ENCODE measurements at regions not wholly inside any gene's neighbourhood (a gene's known extent, or its start where the extent isn't known, plus 50 kb on each side); places are given as distances from the start of the nearest gene placed in this dataset.

DNA sequence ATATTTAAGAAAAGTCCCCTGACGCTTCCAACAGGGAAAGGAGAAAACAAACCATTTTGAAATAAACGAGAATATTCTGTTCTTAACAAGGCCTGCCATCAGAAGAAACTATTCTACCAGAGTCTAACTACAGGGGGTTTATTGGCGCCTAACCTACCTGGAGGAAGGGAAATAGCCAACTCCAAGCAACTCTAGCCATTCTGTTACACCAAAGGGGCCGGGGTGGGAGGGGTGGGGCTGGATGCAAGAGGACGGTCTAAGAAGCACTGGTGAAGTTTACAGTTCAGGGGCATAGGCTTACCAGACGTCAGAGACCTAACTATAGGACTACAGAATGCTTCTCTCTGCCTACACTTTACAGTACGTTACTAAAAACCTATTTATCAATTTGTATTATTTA lies 60.5 kb upstream of the GALNT5 start:
- TF ChIP-seq TEAD4 (IDR thresholded peaks at IDR 0.05), result no peak
- TF ChIP-seq EGR1 (IDR thresholded peaks at IDR 0.05), result no peak
- TF ChIP-seq, protein P1, sequence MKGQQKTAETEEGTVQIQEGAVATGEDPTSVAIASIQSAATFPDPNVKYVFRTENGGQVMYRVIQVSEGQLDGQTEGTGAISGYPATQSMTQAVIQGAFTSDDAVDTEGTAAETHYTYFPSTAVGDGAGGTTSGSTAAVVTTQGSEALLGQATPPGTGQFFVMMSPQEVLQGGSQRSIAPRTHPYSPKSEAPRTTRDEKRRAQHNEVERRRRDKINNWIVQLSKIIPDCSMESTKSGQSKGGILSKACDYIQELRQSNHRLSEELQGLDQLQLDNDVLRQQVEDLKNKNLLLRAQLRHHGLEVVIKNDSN (IDR thresholded peaks at IDR 0.05), result no peak
- no peak for TF ChIP-seq CEBPB (IDR thresholded peaks at IDR 0.05)
- no peak for TF ChIP-seq YY1 (IDR thresholded peaks at IDR 0.05; ENCODE audit: low read depth)
- no peak for TF ChIP-seq NFIC (IDR thresholded peaks at IDR 0.05)
- no peak for TF ChIP-seq ZBTB7A (IDR thresholded peaks at IDR 0.05; ENCODE audit: low read depth)
- no peak for TF ChIP-seq RAD21 (IDR thresholded peaks at IDR 0.05; ENCODE audit: low read depth)
- no peak for TF ChIP-seq FOXM1 (IDR thresholded peaks at IDR 0.05; ENCODE audit: borderline replicate concordance, low read depth)
- no peak for TF ChIP-seq TAF1 (IDR thresholded peaks at IDR 0.05; ENCODE audit: low read depth)
- no peak for TF ChIP-seq CREB1 (IDR thresholded peaks at IDR 0.05; ENCODE audit: low read depth)

DNA sequence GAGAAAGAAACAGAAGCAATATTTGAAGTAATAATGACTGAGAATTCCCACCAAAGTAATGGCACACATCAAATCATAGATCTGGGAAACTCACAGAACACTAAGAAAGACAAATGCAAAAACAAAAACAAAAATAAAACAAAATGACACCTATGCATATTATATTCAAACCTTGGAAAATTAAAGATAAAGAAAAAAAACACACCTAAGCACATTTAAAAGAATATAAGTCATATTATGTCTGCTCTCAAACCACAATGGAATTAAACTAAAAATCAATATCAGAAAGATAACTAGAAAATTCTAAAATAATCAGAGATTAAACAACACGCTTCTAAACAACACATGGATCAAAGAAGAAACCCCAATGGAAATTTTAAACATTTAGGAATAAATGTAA lies 59.7 kb upstream of the GALNT5 start:
- no peak for TF ChIP-seq CEBPB (IDR thresholded peaks at IDR 0.05)
- no peak for TF ChIP-seq YY1 (IDR thresholded peaks at IDR 0.05; ENCODE audit: low read depth)
- TF ChIP-seq NFIC (IDR thresholded peaks at IDR 0.05), result no peak
- TF ChIP-seq, protein P2, sequence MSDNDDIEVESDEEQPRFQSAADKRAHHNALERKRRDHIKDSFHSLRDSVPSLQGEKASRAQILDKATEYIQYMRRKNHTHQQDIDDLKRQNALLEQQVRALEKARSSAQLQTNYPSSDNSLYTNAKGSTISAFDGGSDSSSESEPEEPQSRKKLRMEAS (IDR thresholded peaks at IDR 0.05), result no peak
- TF ChIP-seq TAF1 (IDR thresholded peaks at IDR 0.05; ENCODE audit: low read depth), result no peak
- TF ChIP-seq, protein P1 (IDR thresholded peaks at IDR 0.05), result no peak
- no peak for TF ChIP-seq FOXM1 (IDR thresholded peaks at IDR 0.05; ENCODE audit: borderline replicate concordance, low read depth)
- TF ChIP-seq CREB1 (IDR thresholded peaks at IDR 0.05; ENCODE audit: low read depth), result no peak
- TF ChIP-seq RAD21 (IDR thresholded peaks at IDR 0.05; ENCODE audit: low read depth), result no peak
- no peak for TF ChIP-seq TCF12 (IDR thresholded peaks at IDR 0.05; ENCODE audit: low read depth)
- TF ChIP-seq, protein P3, sequence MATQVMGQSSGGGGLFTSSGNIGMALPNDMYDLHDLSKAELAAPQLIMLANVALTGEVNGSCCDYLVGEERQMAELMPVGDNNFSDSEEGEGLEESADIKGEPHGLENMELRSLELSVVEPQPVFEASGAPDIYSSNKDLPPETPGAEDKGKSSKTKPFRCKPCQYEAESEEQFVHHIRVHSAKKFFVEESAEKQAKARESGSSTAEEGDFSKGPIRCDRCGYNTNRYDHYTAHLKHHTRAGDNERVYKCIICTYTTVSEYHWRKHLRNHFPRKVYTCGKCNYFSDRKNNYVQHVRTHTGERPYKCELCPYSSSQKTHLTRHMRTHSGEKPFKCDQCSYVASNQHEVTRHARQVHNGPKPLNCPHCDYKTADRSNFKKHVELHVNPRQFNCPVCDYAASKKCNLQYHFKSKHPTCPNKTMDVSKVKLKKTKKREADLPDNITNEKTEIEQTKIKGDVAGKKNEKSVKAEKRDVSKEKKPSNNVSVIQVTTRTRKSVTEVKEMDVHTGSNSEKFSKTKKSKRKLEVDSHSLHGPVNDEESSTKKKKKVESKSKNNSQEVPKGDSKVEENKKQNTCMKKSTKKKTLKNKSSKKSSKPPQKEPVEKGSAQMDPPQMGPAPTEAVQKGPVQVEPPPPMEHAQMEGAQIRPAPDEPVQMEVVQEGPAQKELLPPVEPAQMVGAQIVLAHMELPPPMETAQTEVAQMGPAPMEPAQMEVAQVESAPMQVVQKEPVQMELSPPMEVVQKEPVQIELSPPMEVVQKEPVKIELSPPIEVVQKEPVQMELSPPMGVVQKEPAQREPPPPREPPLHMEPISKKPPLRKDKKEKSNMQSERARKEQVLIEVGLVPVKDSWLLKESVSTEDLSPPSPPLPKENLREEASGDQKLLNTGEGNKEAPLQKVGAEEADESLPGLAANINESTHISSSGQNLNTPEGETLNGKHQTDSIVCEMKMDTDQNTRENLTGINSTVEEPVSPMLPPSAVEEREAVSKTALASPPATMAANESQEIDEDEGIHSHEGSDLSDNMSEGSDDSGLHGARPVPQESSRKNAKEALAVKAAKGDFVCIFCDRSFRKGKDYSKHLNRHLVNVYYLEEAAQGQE (IDR thresholded peaks at IDR 0.05; ENCODE audit: low read depth), result no peak
- no peak for TF ChIP-seq TEAD4 (IDR thresholded peaks at IDR 0.05)

DNA sequence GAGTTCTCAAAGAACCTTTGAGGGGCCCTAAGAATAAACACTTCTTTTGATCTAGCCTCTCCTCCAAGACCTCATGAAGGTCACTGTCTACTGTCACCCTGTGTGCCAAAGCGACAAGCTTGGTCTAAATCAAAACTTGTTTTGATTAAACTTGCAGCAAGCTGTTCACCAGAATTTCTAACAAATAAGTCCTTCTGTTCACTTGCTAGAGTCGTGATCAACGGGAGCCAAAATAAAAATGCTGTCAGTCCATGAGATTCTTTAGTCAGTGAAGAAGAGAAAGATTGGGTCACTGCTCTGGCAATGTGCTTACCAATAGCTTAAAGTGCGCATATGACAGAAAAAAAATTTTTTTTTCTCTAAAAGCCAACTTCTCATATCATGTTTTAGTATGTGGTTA lies 53.9 kb upstream of the GALNT5 start:
- TF ChIP-seq RAD21 (IDR thresholded peaks at IDR 0.05; ENCODE audit: low read depth) (no peak), CEBPB (IDR thresholded peaks at IDR 0.05) (no peak), NFIC (IDR thresholded peaks at IDR 0.05) (no peak), FOXM1 (IDR thresholded peaks at IDR 0.05; ENCODE audit: borderline replicate concordance, low read depth) (no peak), TAF1 (IDR thresholded peaks at IDR 0.05; ENCODE audit: low read depth) (no peak), YY1 (IDR thresholded peaks at IDR 0.05; ENCODE audit: low read depth) (no peak), CREB1 (IDR thresholded peaks at IDR 0.05; ENCODE audit: low read depth) (no peak), EP300 (IDR thresholded peaks at IDR 0.05; ENCODE audit: borderline replicate concordance) (no peak), TEAD4 (IDR thresholded peaks at IDR 0.05) (no peak)
- TF ChIP-seq, protein P1 (IDR thresholded peaks at IDR 0.05), result no peak
- TF ChIP-seq, protein P2 (IDR thresholded peaks at IDR 0.05), result no peak

DNA sequence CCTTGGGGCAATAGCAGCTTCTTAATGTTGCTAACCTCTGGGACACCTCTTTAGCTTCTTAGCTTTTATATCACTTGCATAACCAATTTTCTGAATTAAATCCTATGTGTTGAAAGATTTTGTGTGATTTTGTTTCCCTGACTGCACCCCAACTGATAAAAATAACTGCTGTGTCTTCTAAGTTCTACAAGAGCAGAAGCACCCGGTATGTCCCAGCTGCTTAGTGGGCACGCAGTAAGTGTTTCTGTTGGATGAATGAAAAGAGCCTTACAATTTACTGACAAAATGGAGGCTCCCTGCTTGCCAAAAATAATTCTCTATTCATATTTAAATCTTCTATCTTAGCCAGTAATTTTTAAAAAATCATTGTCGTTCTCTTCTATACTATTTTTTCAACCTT lies 53.1 kb upstream of the GALNT5 start:
- no peak for TF ChIP-seq TEAD4 (IDR thresholded peaks at IDR 0.05)
- no peak for TF ChIP-seq YY1 (IDR thresholded peaks at IDR 0.05; ENCODE audit: low read depth)
- no peak for TF ChIP-seq NFIC (IDR thresholded peaks at IDR 0.05)
- TF ChIP-seq, protein P3 (IDR thresholded peaks at IDR 0.05; ENCODE audit: low read depth), result no peak
- no peak for TF ChIP-seq FOXM1 (IDR thresholded peaks at IDR 0.05; ENCODE audit: borderline replicate concordance, low read depth)
- TF ChIP-seq RAD21 (IDR thresholded peaks at IDR 0.05; ENCODE audit: low read depth), result no peak
- TF ChIP-seq, protein P2 (IDR thresholded peaks at IDR 0.05), result no peak

DNA sequence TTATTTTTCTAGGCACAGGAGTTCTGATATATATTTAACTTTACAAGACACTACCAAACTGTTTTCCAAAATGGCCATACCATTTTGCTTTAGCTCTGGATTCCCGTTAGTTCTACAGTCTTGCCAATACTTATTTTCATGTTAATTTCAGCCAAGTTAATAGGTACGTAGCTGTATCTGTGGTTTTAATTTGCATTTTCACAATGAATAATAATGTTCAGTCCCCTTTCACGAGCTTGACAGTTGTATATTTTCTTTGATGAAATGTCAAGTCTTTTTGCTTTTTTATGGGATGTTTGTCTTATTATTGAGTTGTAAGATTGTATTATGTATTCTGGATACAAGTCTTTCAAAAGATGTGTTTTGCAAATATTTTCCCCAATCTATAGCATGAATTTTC lies 50.6 kb upstream of the GALNT5 start:
- TF ChIP-seq RAD21 (IDR thresholded peaks at IDR 0.05; ENCODE audit: low read depth) (no peak), CREB1 (IDR thresholded peaks at IDR 0.05; ENCODE audit: low read depth) (no peak), NFIC (IDR thresholded peaks at IDR 0.05) (no peak), ZBTB7A (IDR thresholded peaks at IDR 0.05; ENCODE audit: low read depth) (no peak), FOXM1 (IDR thresholded peaks at IDR 0.05; ENCODE audit: borderline replicate concordance, low read depth) (no peak), CEBPB (IDR thresholded peaks at IDR 0.05) (no peak), TCF12 (IDR thresholded peaks at IDR 0.05; ENCODE audit: low read depth) (no peak), TAF1 (IDR thresholded peaks at IDR 0.05; ENCODE audit: low read depth) (no peak)
- TF ChIP-seq, protein P2 (IDR thresholded peaks at IDR 0.05), result no peak
- TF ChIP-seq, protein P1 (IDR thresholded peaks at IDR 0.05), result no peak
- TF ChIP-seq, protein P3 (IDR thresholded peaks at IDR 0.05; ENCODE audit: low read depth), result no peak
